Hematopoietic multipotent progenitor cell treated with erythropoietin and hydrocortisone succinate and interleukin-3 and kit ligand, for 6 days (in vitro differentiated cells): ENCODE measurements at regions not wholly inside any gene's neighbourhood (a gene's known extent, or its start where the extent isn't known, plus 50 kb on each side); places are given as distances from the start of the nearest gene placed in this dataset.

Experiments
- DNase-seq: peaks from one replicate; pipeline ENCODE4 v3.0.0-alpha.2; 2015

DNA sequence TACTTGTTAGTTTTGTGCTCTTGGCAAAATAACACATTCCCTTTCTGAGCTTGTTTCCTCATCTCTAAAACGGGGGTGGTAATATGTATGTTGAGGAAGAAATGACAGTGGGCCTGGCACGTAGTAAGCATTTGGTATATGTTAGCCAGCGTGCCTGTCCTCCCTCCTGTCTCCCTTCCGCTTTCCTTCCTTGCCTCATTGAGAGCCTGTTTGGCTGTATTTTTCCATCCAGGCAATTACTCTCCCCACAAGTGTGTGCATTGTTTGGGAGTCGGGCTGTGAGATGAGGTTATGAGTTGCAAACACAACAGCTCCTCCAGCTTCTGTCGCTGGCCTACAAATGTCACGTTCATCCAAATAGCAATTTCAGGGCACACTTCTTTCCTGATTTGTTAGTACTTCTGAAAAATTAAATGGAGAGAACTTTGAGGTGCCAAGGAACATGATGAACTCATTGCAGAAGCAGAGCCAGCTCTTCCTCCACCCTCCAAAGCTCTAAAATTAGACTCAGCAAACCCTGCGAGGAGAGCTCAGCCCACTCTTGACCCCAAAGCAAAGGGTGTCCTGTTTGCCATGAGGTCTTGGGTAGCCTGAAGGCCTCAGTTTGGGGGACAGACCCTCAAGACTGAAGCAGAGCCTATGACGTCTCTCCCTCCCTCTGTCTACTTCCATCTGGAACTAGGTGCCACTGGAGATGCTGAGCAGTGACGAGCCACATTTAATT lies 50.7 kb upstream of the TOX2 start:
- DNase-seq = no peak

DNA sequence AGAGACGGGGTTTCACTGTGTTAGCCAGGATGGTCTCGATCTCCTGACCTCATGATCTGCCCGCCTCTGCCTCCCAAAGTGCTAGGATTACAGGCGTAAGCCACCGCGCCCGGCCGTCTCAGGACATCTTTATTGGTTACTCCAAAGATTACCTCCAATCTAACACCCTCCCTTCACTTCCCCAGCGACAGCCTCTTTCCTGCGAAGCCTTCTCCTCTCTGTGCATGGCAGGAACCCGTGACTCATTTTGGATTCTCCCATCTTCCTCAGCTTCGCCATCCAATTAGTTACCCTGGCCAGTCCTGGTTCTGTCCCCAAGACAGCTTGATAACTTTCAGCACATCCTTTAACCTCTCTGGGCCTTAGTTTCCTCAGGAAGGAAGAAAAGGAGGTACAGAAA lies 51.3 kb upstream of the TOX2 start:
- no peak for DNase-seq

GRCh38 chr20:43862438-43862837 lies 52.2 kb upstream of the TOX2 start:
- DNase-seq = no peak

GRCh38 chr20:43859994-43860393 lies 54.7 kb upstream of the TOX2 start:
- no peak for DNase-seq

- no peak for DNase-seq
Observed at GRCh38 chr20:43857932-43858331, 56.7 kb upstream of the TOX2 start.

GRCh38 chr20:43857127-43857526 lies 57.5 kb upstream of the TOX2 start:
- no peak for DNase-seq

DNA sequence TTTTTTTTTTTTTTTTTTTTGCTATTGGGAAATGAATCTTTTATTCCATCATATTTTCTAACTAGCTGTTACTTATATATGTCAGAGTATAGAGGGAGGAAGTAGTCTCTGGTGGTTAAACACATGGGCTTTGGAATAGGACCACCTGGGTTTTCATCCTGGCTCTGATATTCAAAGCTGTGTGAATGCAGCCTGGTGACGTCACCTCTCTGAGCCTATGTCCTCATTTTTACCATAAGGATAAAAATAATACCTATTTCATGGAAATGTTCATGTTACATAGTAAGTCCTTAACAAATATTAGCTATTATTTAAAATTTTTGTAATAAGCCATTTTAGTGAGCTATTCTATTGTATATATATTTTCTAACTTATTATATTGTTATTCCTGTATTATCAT lies 58.8 kb upstream of the TOX2 start:
- no peak for DNase-seq

DNA sequence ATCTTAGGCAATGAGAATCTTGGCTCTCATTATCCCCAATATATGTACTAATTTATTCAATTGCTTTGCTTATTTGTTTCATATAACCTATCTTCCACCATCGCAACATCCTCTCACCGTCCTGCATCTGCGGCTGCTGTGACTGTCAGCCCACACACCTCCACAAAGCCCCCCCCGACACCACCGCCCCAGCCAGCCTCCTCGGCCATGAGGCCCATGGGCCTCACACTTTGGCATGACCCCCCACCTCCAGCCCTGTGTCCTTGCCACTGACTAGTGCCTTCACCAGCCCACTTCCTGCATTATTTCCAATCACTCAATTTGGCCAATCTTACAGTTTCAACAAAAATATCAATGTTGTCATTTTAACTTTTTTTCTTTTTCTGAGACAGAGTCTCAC lies 60.7 kb upstream of the TOX2 start:
- DNase-seq = no peak

DNA sequence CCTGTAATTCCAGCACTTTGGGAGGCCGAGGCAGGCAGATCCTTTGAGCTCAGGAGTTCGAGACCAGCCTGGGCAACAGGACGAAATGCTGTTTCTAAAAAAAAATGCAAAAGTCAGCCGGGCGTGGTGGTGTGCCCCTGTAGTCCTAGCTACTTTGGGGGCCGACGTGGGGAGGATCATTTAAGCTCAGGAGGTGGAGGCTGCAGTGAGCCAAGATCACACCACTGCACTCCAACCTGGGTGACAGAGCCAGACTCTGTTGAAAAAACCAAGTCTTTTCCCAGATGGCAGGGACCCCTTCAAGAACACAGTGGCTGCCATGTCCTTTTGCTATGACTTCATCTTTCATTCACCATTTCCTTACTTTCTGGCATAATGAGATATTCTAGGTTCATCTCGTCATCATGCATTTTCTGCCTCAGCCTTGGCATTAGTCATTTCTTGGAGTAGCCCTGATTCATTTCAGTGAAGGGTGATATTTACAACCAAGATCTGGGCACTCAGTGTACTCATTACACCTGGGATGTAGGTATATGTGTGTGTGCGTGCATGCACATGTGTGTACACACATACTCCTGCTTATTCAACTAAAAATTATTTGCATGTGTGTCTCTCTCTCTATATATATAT lies 61.4 kb upstream of the TOX2 start:
- no peak for DNase-seq

- DNase-seq = no peak
Observed at GRCh38 chr20:43849496-43850186, 65.0 kb upstream of the TOX2 start.

- no peak for DNase-seq
Observed at GRCh38 chr20:43846516-43846905, 68.1 kb upstream of the TOX2 start.

DNA sequence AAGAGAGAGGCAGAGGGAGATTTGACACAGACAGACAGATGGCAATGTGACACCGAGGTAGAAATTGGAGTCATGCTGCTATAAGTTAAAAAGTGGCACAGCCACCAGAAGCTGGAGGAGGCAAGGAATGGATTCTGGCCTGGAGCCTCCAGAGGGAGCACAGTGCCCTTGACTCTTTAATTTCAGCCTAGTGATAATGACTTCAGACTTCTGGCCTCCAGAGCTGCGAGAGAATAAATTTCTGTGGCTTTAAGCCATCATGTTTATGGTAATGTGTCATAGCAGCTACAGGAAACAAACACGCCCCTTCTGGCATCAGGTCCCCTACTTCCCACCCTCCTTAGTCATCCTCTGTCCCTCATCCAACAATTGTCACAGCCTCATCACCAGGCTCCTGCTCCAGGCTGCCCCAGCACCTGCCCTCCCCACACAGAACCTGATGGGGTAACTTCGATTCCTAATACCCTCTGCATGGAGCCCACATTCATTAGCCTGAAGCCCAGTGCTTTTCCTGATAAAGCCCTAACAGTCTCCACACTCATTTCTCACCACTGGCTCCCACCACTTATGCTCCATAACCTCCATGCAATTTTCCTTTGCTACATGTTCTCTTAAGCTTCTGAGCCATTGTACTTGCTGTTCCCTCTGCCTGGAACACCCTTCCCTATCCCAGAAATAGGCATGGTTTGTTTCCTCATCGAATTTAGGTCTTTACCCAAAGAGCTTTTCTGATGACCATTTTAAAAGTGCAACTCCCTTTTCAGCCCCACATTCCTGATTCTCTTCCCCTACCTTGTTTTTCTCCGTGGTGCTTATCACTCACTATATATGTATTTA lies 69.7 kb upstream of the TOX2 start:
- no peak for DNase-seq

GRCh38 chr20:43843965-43844660 lies 70.5 kb upstream of the TOX2 start:
- DNase-seq = no peak

DNA sequence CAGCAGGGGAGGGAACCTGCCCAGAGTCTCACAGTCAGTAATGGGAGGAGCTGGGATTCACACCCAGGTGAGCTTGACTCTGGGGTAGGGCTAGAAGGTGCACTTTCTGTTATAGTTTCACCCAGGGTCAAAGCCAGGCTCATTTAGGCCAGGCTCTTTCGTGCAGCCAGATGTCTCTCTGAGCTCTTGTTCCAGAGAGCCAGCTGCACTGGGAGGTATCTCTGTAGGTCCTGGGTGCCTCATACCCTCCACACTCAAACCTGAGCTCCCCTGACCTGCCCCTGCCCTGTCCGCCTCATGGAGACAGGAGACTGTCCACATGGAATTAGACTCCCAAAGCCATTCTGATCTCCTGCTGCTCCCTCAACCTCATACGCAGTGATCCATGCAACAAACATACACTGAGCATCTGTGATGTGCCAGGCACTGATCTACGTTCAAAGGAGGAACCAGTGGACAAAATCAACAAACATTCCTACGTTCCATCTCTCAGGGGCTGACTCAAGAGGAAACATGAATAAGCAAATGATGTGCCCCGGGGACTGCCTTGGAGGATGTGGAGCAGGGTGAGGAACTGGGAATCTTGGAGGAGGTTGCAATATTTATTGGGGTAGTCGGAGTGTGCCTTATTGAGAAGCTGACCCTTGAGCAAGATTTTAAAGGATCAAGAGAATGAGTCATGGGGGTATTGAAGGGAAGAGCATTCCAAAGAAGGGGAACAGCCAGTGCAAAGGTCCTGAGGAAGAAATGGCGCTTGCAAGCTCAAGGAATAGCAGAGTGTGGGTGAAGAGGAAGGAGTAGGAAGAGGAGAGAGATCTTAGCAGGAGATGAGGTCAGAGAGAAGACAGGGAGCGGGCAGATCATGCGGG lies 71.3 kb upstream of the TOX2 start:
- DNase-seq = no peak

- no peak for DNase-seq
Observed at GRCh38 chr20:43842126-43843020, 72.3 kb upstream of the TOX2 start.

- peak; percentile 62 for DNase-seq
Observed at GRCh38 chr20:43840382-43841070, 74.1 kb upstream of the TOX2 start.

DNA sequence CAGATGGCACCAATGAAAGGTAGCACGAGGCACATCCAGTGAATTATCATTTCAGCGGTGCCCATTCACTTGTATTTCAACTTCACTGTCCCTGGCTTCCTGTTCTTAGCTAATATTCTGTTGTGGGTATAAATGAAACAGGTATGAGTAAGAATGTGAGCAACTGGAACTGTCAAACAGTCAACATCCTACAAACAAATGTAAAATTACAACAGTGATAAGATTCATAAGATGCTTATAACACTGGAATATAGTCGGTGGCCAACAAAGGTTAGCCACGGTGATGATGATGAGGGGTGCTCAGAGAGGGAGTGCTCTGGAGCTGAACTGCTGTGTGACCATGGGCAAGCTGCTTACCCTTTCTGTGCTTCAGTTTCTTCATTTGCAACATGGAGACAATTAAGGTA lies 74.9 kb upstream of the TOX2 start:
- DNase-seq = no peak

DNA sequence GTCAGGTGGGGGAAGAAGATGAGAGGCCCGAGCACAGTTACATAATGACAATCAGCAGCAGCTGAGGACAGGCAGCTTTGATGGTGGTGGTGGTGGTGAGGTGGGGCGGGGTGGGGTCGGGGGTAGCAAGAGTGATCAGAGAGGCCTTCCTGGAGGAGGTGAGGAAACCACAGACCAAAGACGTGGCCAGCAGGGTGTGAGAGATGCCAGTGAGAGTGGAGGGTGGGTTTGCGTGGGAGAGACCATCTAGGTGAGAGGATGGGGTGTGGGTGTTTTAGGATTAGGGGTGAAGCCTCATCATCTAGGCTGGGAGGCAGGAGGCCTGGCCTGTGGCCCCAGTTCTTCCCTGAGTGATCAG lies 76.0 kb upstream of the TOX2 start:
- DNase-seq = no peak

- no peak for DNase-seq
Observed at GRCh38 chr20:43837856-43838702, 76.6 kb upstream of the TOX2 start.
